GM19452 (cell line): ENCODE measurements at regions not wholly inside any gene's neighbourhood (a gene's known extent, or its start where the extent isn't known, plus 50 kb on each side); places are given as distances from the start of the nearest gene placed in this dataset.
"Not testable (repeated sequence)": the region's sequence is repeated elsewhere in the genome, so short reads cannot be mapped to it uniquely, and the experiment has no call there.

ENCODE experiments used
- ATAC-seq: cut with Tn5 transposase; IDR thresholded peaks from one replicate; pipeline ENCODE4 v1.9.1; 2021; ENCODE audit not compliant: unreplicated experiment

DNA sequence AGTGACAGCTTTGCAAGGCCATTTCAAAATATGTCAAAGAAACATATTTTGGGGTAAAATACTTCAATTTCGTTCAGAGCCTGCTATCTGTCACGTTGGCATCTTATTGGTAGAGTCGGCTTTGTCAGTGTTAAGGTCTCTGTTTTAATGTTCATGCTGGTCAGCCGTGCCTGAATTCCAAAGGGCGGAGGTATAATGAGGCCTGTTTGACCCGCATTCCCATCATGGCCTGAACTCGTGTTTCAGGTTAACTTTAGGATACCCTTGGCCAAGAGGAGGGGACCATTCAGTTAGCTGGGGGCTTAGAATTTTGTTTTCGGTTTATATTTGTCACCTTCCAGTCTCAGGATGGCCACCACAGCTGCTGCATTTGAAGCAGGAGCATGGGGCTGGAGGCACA lies 236.4 kb downstream of the NFATC2 start:
- no peak for ATAC-seq

DNA sequence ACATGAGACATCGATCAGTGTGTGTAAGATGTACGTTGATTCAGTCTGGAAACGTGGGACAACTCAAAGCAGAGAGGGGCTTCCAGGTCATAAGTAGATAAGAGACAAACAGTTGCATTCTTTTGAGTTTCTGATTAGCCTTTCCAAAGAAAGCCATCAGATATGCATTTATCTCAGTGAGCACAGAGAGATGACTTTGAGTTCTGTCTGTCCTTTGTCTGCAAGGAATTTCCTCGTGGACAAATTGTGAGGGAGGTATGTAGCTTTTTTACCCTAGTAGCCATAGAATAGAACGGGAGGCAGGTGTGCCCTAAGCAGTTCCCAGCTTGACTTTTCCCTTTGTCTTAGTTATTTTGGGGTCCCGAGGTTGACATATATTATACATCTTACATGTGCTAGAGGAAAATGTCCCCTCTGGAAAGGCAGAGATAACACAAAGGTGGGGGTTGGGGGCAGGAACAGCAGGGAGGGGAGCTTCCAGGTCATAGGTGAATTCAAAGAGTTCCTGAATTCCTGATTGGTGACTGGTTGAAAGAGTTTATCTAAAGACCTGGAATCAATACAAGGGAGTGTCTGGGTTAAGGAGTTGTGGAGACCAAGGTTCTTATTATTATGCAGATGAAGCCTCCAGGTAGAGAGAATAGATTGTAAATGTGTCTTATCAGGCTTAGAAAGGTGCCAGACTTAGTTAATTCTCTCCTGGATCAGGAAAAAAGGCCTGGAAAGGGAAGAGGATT lies 237.0 kb downstream of the NFATC2 start:
- ATAC-seq, result no peak

DNA sequence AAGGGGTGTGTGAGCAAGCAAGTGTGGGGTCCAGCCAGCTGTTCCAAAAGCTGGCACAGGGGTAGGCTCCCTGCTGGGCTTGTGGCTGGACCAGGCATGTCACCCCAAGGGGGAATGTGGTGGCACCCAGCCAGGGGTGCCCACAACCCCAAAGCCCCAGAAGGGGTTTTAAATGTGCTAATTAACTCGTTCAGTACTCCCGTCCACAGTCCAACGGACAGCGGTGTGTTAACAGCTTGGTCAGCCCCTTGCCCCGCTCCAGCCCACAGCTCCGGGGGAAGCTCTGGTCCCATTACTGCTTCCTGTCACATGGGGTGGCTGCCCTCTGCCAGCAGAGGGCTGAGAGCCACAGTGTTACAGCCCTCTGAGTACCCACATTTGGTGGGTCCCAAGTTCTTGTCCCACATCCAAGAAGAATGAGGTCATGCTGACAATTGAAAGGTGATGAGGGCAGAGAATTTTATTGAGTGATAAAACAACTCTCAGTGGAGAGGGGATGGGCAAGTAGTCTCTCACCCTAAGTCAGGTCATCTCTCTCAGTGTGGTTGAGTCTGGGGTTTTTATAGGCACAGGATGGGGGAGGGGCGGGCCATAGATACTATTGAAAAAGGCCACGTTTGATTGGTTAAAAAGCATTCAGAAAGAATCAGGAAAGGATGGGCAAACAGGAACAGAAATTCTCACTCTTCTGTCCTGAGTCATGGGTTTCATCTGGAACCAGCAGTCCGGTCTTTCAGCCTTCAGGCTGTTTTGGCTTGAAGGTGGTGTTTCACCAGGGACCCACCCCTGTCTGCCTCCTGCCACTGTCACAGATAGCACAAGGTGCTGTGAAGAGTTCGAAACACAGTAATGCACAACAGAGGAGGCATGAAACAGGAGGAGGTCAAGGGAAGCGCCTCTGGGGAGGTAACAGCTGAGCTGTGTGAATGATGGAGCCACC lies 238.5 kb downstream of the NFATC2 start:
- ATAC-seq, result no peak

DNA sequence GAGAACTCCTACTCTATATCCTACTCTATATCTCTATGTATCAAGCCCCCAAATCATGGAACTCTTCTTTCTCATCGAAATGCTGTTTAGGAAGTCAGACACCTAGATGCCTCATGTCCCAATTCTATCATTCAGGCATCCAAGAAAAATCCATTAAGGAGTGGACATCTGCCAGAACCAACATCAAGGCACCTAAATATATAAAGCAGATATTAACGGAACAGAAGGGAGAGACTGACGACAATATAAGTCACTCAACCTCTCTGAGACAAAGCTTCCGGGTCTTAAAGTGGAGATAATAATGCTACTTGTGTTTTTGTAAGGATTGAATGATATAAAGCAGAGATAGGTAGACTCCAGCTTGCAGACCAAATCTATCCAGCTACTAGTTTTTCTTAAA lies 241.5 kb downstream of the NFATC2 start:
- no peak for ATAC-seq

DNA sequence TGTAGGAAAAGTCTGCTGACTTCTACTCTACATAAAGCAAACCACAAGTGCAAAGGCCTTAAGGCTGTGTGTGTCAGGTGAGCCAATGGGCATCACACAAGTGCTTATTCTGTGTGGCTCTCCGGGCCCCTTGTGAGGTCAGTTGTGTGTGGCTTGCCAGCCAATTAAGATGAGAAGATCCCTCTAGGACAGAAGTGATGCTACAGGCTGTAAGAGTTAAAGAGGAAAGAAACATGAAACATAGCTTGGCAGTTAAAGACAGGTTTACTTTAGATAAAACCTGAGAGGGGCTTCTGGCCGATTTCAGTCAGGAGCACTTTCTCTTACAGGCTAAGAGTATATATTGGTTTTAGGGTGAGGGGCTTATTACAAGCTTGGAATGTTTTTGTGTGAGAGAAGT lies 242.4 kb downstream of the NFATC2 start:
- no peak for ATAC-seq

DNA sequence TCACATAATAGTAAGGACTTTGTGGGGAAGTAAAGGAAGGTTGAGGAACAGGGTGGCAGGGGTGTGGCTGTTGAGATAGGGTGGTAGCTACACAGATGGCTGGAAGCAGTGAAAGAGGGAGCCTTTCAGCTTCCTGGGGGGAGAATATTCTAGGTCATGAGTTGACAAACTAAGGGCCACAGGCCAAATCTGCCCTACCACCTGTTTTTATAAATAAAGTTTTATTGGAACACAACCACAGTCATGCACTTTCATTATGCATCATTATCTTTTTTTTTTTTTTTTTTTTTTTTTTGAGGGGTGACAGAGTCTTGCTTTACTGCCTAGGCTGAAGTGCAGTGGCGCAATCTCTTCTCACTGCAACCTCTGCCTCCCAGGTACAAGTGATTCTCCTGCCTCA lies 243.1 kb downstream of the NFATC2 start:
- ATAC-seq, result no peak

DNA sequence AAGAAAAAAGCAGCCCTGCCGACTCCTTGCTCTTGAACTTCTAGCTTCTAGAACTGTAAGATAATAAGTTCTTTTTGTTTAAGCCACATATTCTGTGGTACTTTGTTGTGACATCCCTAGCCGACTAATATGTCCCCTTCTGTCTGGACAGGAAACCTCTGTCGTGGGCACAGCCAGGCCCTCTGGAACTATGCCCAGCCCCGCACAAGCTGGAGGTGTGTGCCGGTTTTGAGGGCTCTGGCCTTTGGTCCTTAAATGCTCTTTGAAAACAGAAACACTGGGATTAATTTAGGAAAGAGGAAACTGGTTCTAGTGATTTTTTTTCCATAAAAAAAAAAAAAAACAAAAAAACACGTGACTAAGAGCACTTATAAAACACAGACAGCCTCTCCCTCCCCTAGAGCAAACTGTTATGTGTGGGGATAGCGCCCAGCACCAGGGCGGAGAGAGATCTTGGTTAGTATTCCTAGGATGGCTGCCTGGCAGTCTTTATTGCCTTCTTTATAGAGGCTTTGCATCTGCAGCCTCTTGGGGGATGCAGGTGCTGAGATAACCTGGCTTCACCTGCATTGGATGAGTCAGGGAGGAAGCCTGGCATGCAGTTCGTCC lies 244.3 kb downstream of the NFATC2 start:
- ATAC-seq, result no peak

DNA sequence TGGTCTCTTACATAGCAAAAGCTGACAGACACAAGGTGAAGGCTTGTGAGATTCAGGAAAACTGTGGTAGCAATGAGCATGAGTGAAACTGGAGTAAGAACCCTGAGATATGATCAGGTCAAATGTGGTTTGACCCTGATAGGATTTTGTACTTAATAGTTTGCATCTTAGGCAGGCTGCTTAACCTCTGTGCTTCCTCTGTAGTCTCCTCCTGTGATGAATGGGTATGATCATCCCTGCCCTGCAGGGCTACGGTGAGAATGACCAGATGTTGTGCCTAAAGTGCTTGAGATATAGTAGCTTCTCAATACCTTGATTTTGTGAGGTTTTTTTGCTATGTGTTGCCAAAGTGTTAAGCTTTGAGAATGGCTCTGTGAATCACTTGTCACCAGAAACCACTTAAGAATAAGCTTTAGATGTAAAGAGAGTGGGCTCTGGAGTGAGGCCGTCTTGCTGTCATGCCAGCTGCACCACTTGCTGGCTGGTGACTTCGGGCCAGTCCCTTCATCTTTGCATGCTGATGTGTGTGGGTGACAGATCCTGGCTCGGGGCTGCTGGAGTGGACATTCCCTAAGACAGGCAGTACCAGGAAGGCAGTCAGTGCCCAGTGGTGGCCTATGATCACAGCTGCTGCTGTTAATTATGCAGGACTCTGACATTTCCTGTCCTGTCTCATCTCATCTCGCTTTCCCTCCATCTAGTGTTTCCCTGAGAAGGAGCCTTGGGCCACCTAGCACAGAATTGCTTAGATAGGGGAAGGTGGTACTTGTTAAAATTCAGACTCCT lies 254.7 kb downstream of the NFATC2 start:
- ATAC-seq, result no peak

DNA sequence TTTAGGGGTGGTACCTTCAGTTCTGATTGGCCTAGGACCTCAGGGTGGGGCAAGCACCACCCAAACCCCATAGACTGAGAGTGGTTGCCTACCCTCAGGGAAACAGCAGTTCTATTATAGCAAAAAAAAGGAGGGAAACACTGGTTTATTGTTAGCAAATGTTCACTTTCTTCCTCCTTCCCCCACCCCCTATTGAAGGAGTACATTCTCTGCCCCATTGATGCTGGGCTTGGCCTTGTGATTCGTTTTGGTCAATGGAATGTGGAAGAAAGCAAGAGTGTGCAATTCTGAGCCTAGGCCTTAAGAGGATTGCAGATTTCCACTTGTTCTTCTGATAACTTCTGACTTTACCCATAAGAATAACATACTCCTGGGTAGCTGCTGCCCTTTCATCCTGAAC lies 255.8 kb downstream of the NFATC2 start:
- no peak for ATAC-seq

DNA sequence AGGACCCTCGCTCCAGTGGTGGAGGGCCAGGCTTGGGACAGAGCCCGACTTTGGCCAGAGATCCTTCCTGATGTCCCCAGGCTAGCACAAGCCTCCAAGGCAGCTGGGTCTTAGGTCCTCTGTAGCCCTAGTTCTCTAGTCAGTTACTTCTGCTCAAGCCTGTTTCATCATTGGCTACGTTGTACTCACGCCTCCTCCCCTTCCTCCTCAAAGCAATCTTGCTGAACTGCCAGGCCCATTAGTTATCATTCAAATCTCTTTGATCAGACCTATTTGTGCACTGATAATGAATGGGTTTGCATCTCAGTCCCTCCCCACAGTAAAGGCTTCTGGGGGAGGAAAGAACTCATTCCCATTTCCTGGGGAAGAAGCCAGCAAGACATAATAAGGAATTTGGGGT lies 256.8 kb downstream of the NFATC2 start:
- no peak for ATAC-seq

DNA sequence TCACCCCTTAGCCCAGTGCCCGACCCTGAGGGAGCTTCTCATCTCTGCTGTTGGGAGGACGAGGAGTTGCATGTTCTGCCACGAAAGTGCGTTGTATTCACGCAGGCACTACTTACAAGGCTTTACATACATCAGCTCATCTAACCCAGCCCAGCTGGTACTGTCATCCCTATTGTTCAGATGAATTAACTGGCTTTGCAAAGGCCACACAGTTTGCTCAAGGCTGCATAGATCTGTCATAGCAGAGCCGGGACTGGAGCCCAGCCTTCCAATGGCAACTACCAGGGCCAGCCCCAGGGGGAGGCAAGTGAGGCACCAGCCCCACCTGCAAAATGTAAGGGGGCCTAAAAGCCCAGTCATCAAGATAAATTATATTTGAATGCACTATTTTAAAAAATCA lies 257.6 kb downstream of the NFATC2 start:
- ATAC-seq, result no peak

DNA sequence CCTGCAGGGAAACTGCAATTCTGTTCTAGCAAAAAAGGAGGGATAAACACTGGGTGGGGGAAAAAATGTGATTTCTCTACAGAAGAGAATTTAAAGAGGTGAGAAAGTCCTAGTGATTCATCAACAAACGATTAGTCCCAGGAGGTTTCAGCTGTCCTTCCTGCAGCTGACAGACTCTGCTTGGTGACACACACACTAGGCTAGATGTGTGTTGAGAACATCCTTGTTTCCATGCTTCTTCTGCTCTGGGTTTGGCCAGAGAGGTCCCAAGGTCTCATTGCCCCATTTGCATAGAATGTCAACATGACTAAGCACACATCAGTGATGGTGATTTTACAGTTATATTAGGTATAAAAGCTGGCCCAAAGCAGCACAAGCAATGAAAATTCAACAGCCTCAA lies 258.3 kb downstream of the NFATC2 start:
- ATAC-seq, result no peak

DNA sequence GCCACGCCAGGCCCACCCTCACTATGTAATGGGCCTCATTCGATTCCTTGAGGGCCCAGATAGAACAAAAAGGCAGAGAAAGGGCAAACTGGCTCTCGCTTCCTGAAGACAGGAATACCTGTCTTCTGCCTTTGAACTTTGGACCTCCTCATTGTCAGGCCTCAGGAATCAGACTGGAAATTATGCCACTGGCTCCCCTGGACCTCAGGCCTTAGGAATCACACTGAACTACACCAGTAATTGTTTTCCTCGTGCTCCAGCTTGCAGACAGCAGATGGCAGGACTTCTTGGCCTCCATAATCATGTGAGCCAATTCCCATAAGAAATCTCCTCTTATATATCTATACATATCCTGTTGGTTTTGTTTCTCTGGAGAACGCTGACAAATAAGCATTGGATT lies 258.6 kb upstream of the KCNG1 start:
- ATAC-seq, result no peak

DNA sequence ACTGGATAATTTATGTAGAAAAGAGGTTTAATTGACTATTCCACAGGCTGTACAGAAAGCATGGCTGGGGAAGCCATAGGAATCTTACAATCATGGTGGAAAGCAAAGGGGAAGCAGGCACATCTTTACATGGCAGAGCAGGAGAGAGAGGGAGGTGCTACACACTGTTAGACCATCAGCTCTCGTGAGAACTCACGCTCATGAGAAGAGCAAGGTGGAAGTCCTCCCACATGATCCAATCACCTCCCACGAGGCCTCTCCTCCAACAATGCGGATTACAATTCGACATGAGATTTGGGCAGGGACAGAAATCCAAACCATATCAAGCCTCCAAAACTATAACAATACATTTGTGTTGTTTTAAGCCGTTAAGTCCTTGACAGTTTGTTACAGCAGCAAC lies 257.1 kb upstream of the KCNG1 start:
- ATAC-seq, result no peak

DNA sequence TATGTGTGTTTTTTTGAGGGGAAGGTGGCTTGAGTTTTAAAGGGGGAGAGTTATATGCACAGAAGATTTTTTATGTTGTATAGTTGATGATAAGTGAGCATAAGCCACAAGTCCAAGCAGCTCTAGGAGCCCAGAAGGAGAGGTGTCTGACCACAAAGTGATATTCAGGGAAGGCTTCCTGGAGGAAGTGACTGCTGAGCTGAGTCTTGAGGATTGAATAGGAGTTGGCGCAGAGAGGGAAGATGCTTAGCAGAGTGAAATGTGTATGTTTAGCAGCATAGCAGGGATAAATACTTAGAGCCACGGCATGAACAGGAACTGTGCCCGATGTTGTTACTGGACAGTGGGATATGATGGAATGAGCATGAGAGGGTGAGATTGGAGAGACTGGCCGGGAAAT lies 255.1 kb upstream of the KCNG1 start:
- ATAC-seq, result no peak

DNA sequence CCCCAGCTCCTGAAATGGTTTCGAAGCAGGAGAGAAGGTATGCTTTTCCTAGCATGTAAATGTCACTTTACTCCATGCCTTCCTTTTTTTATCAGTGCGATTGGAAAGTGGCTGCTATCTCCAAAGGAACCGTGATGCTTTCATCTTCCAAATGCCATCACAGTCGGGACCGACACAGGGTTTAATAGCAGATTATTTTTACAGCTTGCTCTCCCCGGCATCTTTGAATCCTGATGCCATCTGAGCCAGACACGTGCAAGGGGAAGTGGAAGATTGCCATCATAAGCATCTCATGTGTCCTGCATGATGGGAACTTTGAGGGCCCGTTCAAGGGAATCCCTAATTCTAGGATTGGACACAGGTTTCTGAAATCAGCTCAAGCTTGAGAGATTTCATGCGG lies 253.4 kb upstream of the KCNG1 start:
- no peak for ATAC-seq

DNA sequence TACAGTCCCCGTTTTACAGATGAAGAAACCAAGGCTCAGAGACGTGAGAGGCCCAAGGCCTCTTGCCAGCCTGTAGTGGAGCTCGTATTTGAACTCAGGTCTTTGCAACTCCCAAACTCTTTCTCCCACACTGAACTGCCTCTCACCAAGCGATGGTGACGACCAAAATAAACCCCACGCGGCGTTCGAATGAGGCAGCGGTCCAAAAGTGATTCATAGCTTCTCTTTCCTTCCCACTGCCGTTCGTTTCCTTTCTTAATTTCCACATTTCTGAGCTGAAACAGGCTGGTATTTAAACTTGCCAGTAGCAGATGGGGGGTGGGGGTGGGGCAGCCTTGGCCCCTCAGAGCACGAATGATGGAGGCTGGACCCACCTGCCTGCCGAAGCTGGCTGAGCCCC lies 252.9 kb upstream of the KCNG1 start:
- ATAC-seq, result no peak

DNA sequence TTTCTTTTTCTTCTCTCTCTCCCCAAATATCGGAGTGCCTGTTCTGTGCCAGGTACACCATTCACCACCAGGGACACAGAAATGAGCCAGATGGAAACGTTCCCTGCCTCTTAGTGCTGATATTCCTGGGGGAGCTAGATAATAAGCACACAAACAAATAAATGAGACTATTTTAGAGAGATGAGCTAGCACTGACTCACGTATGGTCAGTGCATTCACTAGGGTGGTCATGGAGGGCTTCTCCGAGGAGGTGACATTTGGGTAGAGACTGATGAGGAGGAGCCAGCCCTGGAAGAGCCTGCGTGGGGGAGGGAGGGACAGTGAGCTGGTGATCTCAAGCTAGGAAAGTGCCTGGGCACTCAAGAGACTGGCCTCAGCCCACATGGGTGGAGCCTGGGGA lies 252.3 kb upstream of the KCNG1 start:
- no peak for ATAC-seq

DNA sequence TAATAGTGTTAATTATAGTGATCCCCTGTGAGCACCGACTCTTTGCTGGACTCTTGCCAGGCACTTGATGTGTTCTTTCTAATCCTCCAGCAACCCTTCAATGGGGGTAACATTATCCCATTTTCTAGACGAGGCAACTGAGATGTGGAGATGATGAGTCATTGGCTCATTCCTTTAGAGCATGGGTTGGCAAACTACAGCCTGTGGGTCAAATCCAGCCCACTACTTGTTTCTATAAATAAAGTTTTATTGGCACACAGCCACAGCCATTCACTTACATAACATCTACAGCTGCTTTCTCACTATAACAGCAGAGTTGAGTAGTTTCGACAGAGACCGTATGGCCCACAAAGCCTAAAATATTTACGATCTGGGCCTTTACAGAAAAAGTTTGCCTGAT lies 249.5 kb upstream of the KCNG1 start:
- ATAC-seq, result no peak

DNA sequence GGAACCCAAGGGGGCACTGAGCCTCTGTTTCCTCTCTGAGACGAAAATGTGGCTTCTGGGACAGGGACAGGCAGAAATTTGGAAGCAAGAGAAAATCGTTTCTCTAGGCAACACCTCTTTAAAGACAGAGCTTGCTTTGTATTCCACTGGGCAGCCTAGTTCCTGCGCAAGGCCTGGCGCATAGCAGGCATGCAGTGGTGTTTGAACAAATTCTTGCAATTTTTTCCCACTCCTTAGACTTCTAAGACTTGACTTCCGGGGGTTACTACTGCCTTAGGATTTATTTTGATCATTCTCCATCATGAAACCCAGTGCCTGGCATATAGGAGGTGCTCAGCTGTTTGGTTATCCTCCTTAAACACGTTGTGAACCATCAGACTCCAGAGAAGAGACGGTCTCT lies 249.0 kb upstream of the KCNG1 start:
- no peak for ATAC-seq

DNA sequence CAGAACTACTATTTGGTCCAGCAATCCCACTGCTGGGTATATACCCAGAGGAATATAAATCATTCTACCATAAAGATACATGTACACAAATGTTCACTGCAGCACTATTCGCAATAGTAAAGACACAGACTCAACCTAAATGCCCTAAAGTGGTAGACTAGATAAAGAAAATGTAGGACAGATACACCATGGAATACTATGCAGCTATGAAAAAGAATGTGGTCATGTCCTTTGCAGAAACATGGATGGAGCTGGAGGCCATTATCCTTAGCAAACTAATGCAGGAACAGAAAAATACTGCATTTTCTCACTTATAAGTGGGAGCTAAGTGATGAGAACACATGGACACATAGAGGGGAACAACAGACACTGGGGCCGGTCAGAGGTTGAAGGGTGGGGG lies 248.4 kb upstream of the KCNG1 start:
- ATAC-seq, result not testable (repeated sequence)
